ENCODE measurements at regions not wholly inside any gene's neighbourhood (a gene's known extent, or its start where the extent isn't known, plus 50 kb on each side); places are given as distances from the start of the nearest gene placed in this dataset.

GRCh38 chr3:95438274-95438673, 1375.4 kb downstream of the NSUN3 start:
- no peaks in the 10 kb centered on the region for H3K9me3 ChIP-seq (ENCODE audit: insufficient read depth, low read length)
- no peaks in the 10 kb centered on the region for H4K20me1 ChIP-seq (ENCODE audit: low read depth, low read length)
- H3F3A ChIP-seq (ENCODE audit: insufficient read depth), result no peaks in the 10 kb centered on the region
- H2AFZ ChIP-seq (ENCODE audit: low read depth, low read length, severe bottlenecking), result no peak overlapping the region
- H3K36me3 ChIP-seq (ENCODE audit: low read length), result no peaks in the 10 kb centered on the region
- no peak for TF ChIP-seq CTCF (IDR thresholded peaks at IDR 0.05; ENCODE audit: insufficient read depth, low read length, poor library complexity, severe bottlenecking)
- TF ChIP-seq EZH2phosphoT487 (conservative IDR thresholded peaks at IDR 0.05; ENCODE audit: low read length), result no peak
- H3K79me2 ChIP-seq (ENCODE audit: insufficient read depth, low read length), result no peaks in the 10 kb centered on the region
- H3K9ac ChIP-seq (ENCODE audit: low read length), result no peak overlapping the region
- H3K9me2 ChIP-seq (replicated peaks; ENCODE audit: insufficient read depth, low read length), result no peaks in the 10 kb centered on the region
- no peaks in the 10 kb centered on the region for H3K27me3 ChIP-seq (ENCODE audit: low read length)
- no peak overlapping the region for H3K27ac ChIP-seq (ENCODE audit: low read depth, low read length)
- H3K4me2 ChIP-seq (ENCODE audit: low read depth, low read length, poor library complexity, severe bottlenecking), result no peak overlapping the region
- no peak overlapping the region for H3K4me3 ChIP-seq (ENCODE audit: insufficient read depth, low read length, poor library complexity, severe bottlenecking)

GRCh38 chr3:95442766-95443165, 1371.6 kb upstream of the EPHA6 start:
- Histone ChIP-seq H4K20me1 (ENCODE audit: low read depth, low read length) (no peaks in the 10 kb centered on the region), H2AFZ (ENCODE audit: low read depth, low read length, severe bottlenecking) (no peak overlapping the region), H3K4me3 (ENCODE audit: insufficient read depth, low read length, poor library complexity, severe bottlenecking) (no peak overlapping the region), H3F3A (ENCODE audit: insufficient read depth) (no peaks in the 10 kb centered on the region), H3K27ac (ENCODE audit: low read depth, low read length) (no peak overlapping the region), H3K79me2 (ENCODE audit: insufficient read depth, low read length) (no peaks in the 10 kb centered on the region), H3K4me2 (ENCODE audit: low read depth, low read length, poor library complexity, severe bottlenecking) (no peak overlapping the region), H3K27me3 (ENCODE audit: low read length) (no peaks in the 10 kb centered on the region), H3K36me3 (ENCODE audit: low read length) (no peaks in the 10 kb centered on the region), H3K9me3 (ENCODE audit: insufficient read depth, low read length) (no peaks in the 10 kb centered on the region), H3K9ac (ENCODE audit: low read length) (no peak overlapping the region), H3K9me2 (replicated peaks; ENCODE audit: insufficient read depth, low read length) (no peaks in the 10 kb centered on the region)
- no peak for TF ChIP-seq CTCF (IDR thresholded peaks at IDR 0.05; ENCODE audit: insufficient read depth, low read length, poor library complexity, severe bottlenecking)
- no peak for TF ChIP-seq EZH2phosphoT487 (conservative IDR thresholded peaks at IDR 0.05; ENCODE audit: low read length)

- Histone ChIP-seq H3K9me2 (replicated peaks; ENCODE audit: insufficient read depth, low read length) (no peaks in the 10 kb centered on the region), H3K27me3 (ENCODE audit: low read length) (no peaks in the 10 kb centered on the region), H3K9ac (ENCODE audit: low read length) (no peak overlapping the region), H3K79me2 (ENCODE audit: insufficient read depth, low read length) (no peaks in the 10 kb centered on the region), H3K4me2 (ENCODE audit: low read depth, low read length, poor library complexity, severe bottlenecking) (no peak overlapping the region), H3K9me3 (ENCODE audit: insufficient read depth, low read length) (no peaks in the 10 kb centered on the region), H3K27ac (ENCODE audit: low read depth, low read length) (no peak overlapping the region), H4K20me1 (ENCODE audit: low read depth, low read length) (no peaks in the 10 kb centered on the region), H3K36me3 (ENCODE audit: low read length) (no peaks in the 10 kb centered on the region), H3K4me3 (ENCODE audit: insufficient read depth, low read length, poor library complexity, severe bottlenecking) (no peak overlapping the region), H3F3A (ENCODE audit: insufficient read depth) (no peaks in the 10 kb centered on the region), H2AFZ (ENCODE audit: low read depth, low read length, severe bottlenecking) (no peak overlapping the region)
- TF ChIP-seq CTCF (IDR thresholded peaks at IDR 0.05; ENCODE audit: insufficient read depth, low read length, poor library complexity, severe bottlenecking) (no peak), EZH2phosphoT487 (conservative IDR thresholded peaks at IDR 0.05; ENCODE audit: low read length) (no peak)
Measured at GRCh38 chr3:95449841-95450240, 1364.6 kb upstream of the EPHA6 start.

- no peak overlapping the region for H2AFZ ChIP-seq (ENCODE audit: low read depth, low read length, severe bottlenecking)
- no peaks in the 10 kb centered on the region for H4K20me1 ChIP-seq (ENCODE audit: low read depth, low read length)
- no peaks in the 10 kb centered on the region for H3K79me2 ChIP-seq (ENCODE audit: insufficient read depth, low read length)
- no peaks in the 10 kb centered on the region for H3K9me2 ChIP-seq (replicated peaks; ENCODE audit: insufficient read depth, low read length)
- H3K27ac ChIP-seq (ENCODE audit: low read depth, low read length), result no peak overlapping the region
- no peaks in the 10 kb centered on the region for H3K27me3 ChIP-seq (ENCODE audit: low read length)
- H3K36me3 ChIP-seq (ENCODE audit: low read length), result no peaks in the 10 kb centered on the region
- no peaks in the 10 kb centered on the region for H3F3A ChIP-seq (ENCODE audit: insufficient read depth)
- H3K9me3 ChIP-seq (ENCODE audit: insufficient read depth, low read length), result no peaks in the 10 kb centered on the region
- no peak overlapping the region for H3K9ac ChIP-seq (ENCODE audit: low read length)
- H3K4me2 ChIP-seq (ENCODE audit: low read depth, low read length, poor library complexity, severe bottlenecking), result no peak overlapping the region
- H3K4me3 ChIP-seq (ENCODE audit: insufficient read depth, low read length, poor library complexity, severe bottlenecking), result no peak overlapping the region
- TF ChIP-seq EZH2phosphoT487 (conservative IDR thresholded peaks at IDR 0.05; ENCODE audit: low read length) (no peak), CTCF (IDR thresholded peaks at IDR 0.05; ENCODE audit: insufficient read depth, low read length, poor library complexity, severe bottlenecking) (no peak)
Measured at GRCh38 chr3:95453242-95453641, 1361.2 kb upstream of the EPHA6 start.
